H1 (cell line): ENCODE measurements at regions not wholly inside any gene's neighbourhood (a gene's known extent, or its start where the extent isn't known, plus 50 kb on each side); places are given as distances from the start of the nearest gene placed in this dataset.

Experiments used
- GABPA ChIP-seq: IDR thresholded peaks from 2 replicates; pipeline ENCODE4 v1.6.1; 2011; ENCODE audit warnings: mild to moderate bottlenecking, low read length, moderate library complexity, borderline replicate concordance; ENCODE audit not compliant: insufficient read depth
- JUN ChIP-seq: IDR thresholded peaks from 2 replicates; pipeline ENCODE4 v1.6.1; 2011; ENCODE audit warnings: low read depth, mild to moderate bottlenecking, improper control_type of control experiment, low read length

DNA sequence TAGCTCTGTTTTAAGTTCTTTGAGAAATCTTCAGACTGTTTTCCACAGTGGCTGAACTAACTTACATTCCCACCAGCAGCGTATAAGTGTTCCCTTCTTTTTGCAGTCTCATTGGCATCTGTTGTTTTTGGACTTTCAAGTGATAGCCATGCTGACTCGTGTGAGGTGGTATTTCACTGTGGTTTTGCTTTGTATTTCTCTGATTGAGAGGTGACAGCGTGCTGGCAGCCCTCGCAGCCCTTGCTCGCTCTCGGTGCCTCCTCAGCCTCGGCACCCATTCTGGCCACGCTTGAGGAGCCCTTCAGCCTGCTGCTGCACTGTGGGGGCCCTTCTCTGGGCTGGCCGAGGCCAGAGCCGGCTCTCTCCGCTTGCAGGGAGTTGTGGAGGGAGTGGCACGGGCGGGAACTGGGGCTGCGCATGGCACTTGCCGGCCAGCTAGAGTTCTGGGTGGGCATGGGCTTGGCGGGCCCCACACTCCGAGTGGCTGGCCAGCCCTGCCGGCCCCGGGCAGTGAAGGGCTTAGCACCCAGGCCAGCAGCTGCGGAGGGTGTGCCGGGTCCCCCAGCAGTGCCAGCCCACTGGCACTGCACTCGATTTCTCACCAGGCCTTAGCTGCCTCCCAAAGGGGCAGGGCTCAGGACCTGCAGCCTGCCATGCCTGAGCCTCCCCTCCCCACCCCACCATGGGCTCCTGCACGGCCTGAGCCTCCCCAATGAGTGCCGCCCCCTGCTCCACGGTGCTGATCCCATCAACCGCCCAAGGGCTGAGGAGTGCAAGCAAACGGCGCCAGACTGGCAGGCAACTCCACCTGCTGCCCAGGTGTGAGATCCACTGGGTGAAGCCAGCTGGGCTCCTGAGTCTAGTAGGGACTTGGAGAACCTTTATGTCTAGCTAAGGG, 151.8 kb downstream of the IRS1 start:
- TF ChIP-seq JUN (no peak), GABPA (no peak)
